Heart right ventricle (tissue), 16 donors: ENCODE measurements at regions not wholly inside any gene's neighbourhood (a gene's known extent, or its start where the extent isn't known, plus 50 kb on each side); places are given as distances from the start of the nearest gene placed in this dataset.

Experiments
- ATAC-seq, 8 donors: fragments of 200-7000 bp; cut with Tn5 transposase; one replicate each; pipeline ENCODE4 v1.9.1; 2020; ENCODE audit warnings: mild to moderate bottlenecking in 8 of 8, moderate library complexity in 8 of 8, moderate number of reproducible peaks in 1 of 8
- DNase-seq, 2 donors: peaks; one replicate each; pipeline ENCODE4 v3.0.0-alpha.2; 2020
- H3K27ac ChIP-seq, 10 donors: fragments of 200-600 bp; sonication (generic) in 2 of 10; one replicate each; pipeline versions ENCODE4 v1.5.0 to v1.8.0; 2020 to 2022; ENCODE audit warnings: mild to moderate bottlenecking in 3 of 10
- H3K27me3 ChIP-seq, 7 donors: fragments of 200-600 bp; one replicate each; pipeline ENCODE4 v1.8.0; 2021 to 2022; ENCODE audit warnings: mild to moderate bottlenecking in 2 of 7
- H3K36me3 ChIP-seq, 9 donors: fragments of 200-600 bp; sonication (generic) in 1 of 9; one replicate each; pipeline versions ENCODE4 v1.5.0 to v1.8.0; 2020 to 2022; ENCODE audit warnings: mild to moderate bottlenecking in 2 of 9
- H3K4me1 ChIP-seq, 9 donors: fragments of 200-600 bp; sonication (generic) in 1 of 9; one replicate each; pipeline versions ENCODE4 v1.5.0 to v1.8.0; 2020 to 2022; ENCODE audit warnings: mild to moderate bottlenecking in 4 of 9
- H3K4me3 ChIP-seq, 10 donors: fragments of 200-600 bp; sonication (generic) in 2 of 10; one replicate each; pipeline versions ENCODE4 v1.5.0 to v1.8.0; 2020 to 2022; ENCODE audit warnings: mild to moderate bottlenecking in 7 of 10, moderate library complexity in 2 of 10
- H3K9me3 ChIP-seq, 11 donors: fragments of 200-600 bp in 10 of 11; sonication (generic) in 2 of 11; one replicate each; pipeline versions ENCODE4 v1.5.0 to v1.8.0; 2013 to 2022; ENCODE audit warnings: mild to moderate bottlenecking in 2 of 11, control low read depth in 1 of 11, moderate library complexity in 1 of 11
- CTCF ChIP-seq, 9 donors: fragments of 200-600 bp; sonication (generic) in 2 of 9; IDR thresholded peaks; one replicate each; pipeline versions ENCODE4 v1.5.0 to v1.8.0; 2021 to 2022; ENCODE audit warnings: antibody characterized with exemption in 9 of 9, mild to moderate bottlenecking in 5 of 9, moderate library complexity in 1 of 9
- WGBS, 2 donors: extraction: QIAGEN DNeasy Blood & Tissue Kit; methylation state at CpG; one replicate each; pipeline ENCODE4 v1.1.7; 2013; ENCODE audit warnings: inconsistent platforms in 1 of 2; 5-methylcytosine and 5-hydroxymethylcytosine counted together
- intact Hi-C, 10 donors: fragments of 100-400 bp; cut with DNase I; formaldehyde crosslinking; loops; one replicate each; pipeline versions ENCODE4 v1.11.1 to v1.14.2; 2022
- donor health status: Arrhythmogenic right ventricular cardiomyopathy.
- donor health status: ischemic (EF 13 %, LVEDD 7.1; RV severe dilation, severe dysfunction).
- donor health status: healthy with polysubstance abuse.
- donor health status: DM: no; HTN: yes; CAD: no.
- donor health status: DM: no; HTN: no; CAD: no.
- donor health status: ischemic (EF 25% LVEDD 6.9; RV normal size, moderate dysfunction).
- donor health status: ischemic (EF 25% LVEDD 5.7; RV mildly dilated, moderate dysfunction).
- donor health status: healthy.
- donor health status: DM: yes; HTN: yes; CAD: no.
- donor health status: Ischemic cardiomyopathy.
- donor health status: ischemic (EF 35%, LVEDD 5.7; RV mildly dilated, moderate dysfunction).
- donor health status: nonischemic (EF 11% LVEDD 7.7; RV severe dilation, severe dysfunction).
- donor health status: DM: yes; HTN: yes; CAD: no.
- donor health status: PGD.
- donor health status: ischemic (EF 29% LVEDD 5.4; RV normal size, mild dysfunction).
- donor health status: nonischemic (EF 23%, LVEDD 6.1; RV moderate dilation, normal function).

- intact Hi-C loops = no loop called here
- TF ChIP-seq CTCF (IDR thresholded peaks at IDR 0.05) = no peak
- Histone ChIP-seq H3K9me3 (peaks cover 0 to 29% (median 10%) of the 10 kb centered on the region in 11 donors), H3K4me1 (no peaks in the 10 kb centered on the region), H3K36me3 (no peaks in the 10 kb centered on the region), H3K27ac (no peak overlapping the region), H3K27me3 (peaks cover 0 to 40% (median 22%) of the 10 kb centered on the region in 7 donors), H3K4me3 (no peak overlapping the region)
- no peak for DNase-seq
- no peak for ATAC-seq
- 82 to 84% methylated on average over 15 of the region's 15 CpGs for WGBS, 2 donors
These were observed 1258.8 kb downstream of the BRD1 start for GRCh38 chr22:48568736-48569330.

- H3K9me3 ChIP-seq = peaks cover 0 to 29% (median 10%) of the 10 kb centered on the region in 11 donors
- DNase-seq = no peak
These were observed 1260.3 kb downstream of the BRD1 start for GRCh38 chr22:48567213-48567975.

GRCh38 chr22:48566741-48567140 is 1260.9 kb downstream of the BRD1 start:
- DNase-seq = no peak
- no peak overlapping the region for H3K4me3 ChIP-seq
- ATAC-seq = no peak
- H3K36me3 ChIP-seq = no peaks in the 10 kb centered on the region
- 72 to 76% methylated on average over 13 of the region's 13 CpGs for WGBS, 2 donors
- intact Hi-C loops = no loop called here
- H3K27ac ChIP-seq = no peak overlapping the region
- no peak for TF ChIP-seq CTCF (IDR thresholded peaks at IDR 0.05)
- H3K27me3 ChIP-seq = peaks cover 0 to 35% (median 12%) of the 10 kb centered on the region in 7 donors
- H3K9me3 ChIP-seq = peaks cover 0 to 23% (median 10%) of the 10 kb centered on the region in 11 donors
- H3K4me1 ChIP-seq = no peaks in the 10 kb centered on the region

More at GRCh38 chr22:48567213-48567975, 1260.3 kb downstream of the BRD1 start:
- H3K36me3 ChIP-seq = no peaks in the 10 kb centered on the region
- no peak overlapping the region for H3K4me3 ChIP-seq
- peaks cover 0 to 35% (median 12%) of the 10 kb centered on the region in 7 donors for H3K27me3 ChIP-seq
- intact Hi-C loops = no loop called here
- no peak for TF ChIP-seq CTCF (IDR thresholded peaks at IDR 0.05)
- no peak for ATAC-seq
- WGBS, 2 donors = 51 to 56% methylated on average over 18 of the region's 18 CpGs
- H3K4me1 ChIP-seq = no peaks in the 10 kb centered on the region
- H3K27ac ChIP-seq = no peak overlapping the region

GRCh38 chr22:48565901-48566501 is 1261.7 kb downstream of the BRD1 start:
- ATAC-seq (no peak), DNase-seq (no peak)
- peaks cover 0 to 16% (median 7%) of the 10 kb centered on the region in 11 donors for H3K9me3 ChIP-seq
- WGBS, 2 donors = 91 to 93% methylated on average over 3 of the region's 3 CpGs
- H3K27ac ChIP-seq = no peak overlapping the region
- no peak overlapping the region for H3K4me3 ChIP-seq
- TF ChIP-seq CTCF (IDR thresholded peaks at IDR 0.05) = no peak
- H3K4me1 ChIP-seq = no peaks in the 10 kb centered on the region
- H3K27me3 ChIP-seq = peaks cover 0 to 35% (median 12%) of the 10 kb centered on the region in 7 donors
- no peaks in the 10 kb centered on the region for H3K36me3 ChIP-seq
- intact Hi-C loops = no loop called here
